Muscle of arm (tissue), 1 donor: ENCODE measurements at regions not wholly inside any gene's neighbourhood (a gene's known extent, or its start where the extent isn't known, plus 50 kb on each side); places are given as distances from the start of the nearest gene placed in this dataset.

Source experiments
- DNase-seq: peaks from one replicate; pipeline ENCODE4 v3.0.0-alpha.2; 2013

DNA sequence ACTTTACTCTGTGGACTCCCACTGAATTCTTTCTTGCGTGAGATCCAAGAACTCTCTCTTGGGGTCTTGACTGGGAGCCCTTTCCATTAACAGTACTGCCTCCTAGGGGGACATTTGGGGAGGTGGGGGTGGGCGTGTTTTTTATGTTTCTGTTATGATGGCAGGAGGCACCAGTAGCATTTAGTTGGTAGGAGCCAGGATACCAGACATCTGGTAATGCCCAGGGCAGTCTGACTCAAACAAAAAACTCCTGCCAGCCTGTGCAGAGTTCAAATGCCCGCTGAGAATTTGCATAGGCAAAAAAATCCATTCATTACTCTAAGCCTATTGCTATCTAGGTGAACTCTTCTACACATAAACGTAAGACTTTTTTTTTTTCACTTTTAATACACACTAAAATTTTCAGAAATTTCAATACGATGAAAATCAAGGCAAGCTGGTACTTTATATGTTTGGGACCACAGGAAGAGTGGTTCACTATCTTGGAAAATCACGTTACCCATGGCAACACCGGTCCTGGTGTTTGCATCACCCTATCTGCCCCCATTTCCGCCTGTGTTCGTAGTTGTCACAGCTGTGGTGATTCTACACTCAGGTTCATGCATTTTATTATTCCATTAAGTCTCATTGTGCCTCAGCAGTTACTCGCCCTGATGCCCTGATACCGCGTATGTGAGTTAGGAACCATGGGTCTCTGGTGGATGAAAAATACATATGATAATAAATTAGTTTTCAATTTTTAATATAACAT lies 121.1 kb upstream of the XYLT1 start:
- DNase-seq = no peak

DNA sequence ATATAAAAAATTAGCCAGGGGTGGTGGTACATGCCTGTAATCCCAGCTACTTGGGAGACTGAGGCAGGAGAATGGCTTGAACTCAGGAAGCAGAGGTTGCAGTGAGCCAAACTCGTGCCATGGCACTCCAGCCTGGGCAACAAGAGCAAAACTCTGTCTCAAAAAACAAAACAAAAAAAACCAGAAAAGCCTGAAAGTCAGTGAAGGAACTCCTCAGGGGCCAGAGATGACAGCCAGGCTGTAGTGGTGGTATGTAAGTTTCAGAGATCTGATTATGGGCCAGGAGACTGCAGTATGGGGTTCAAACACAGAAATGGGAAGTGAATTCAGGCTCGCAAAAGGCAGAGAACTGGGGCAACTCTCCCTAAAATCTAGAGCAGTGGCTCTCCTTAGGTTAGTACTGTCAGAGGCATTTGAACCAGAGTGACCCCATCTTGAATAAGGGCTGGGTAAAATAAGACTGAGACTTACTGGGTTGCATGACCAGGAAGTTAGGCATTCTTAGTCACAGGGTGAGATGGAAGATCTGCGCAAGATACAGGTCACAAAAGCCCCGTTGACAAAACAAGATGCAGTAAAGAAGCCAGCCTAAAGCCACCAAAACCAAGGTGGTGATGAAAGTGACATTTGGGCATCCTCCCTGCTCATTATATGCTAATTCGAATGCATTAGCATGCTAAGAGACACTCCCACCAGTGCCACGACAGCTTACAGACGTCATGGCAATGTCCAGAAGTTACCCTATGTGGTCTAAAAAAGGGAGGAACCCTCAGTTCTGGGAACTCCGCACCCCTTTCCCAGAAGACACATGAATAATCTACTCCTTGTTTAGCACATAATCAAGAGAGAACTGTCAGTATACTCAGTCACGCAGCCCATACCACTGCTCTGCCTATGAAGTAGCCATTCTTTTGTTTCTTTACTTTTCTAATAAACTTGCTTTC lies 120.2 kb upstream of the XYLT1 start:
- DNase-seq = no peak

DNA sequence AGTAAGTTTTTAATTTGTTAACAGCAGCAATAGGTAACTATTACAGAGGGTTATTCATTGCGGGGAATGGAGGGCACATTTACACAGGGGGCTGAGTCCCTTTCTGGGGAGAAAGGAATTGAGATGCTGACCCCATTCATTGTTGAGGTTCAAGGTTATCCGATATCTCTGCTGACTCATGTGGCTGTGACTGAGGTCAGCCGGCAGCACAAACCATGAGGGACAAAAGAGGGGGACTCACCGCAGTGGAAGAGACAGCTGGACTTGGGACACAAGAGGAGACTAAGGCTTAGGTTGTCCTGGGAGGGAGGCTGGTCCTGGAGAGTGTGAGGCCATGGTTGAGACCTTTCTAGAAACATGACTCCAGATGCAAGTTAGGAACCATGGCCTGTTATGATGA lies 119.1 kb upstream of the XYLT1 start:
- DNase-seq = no peak

DNA sequence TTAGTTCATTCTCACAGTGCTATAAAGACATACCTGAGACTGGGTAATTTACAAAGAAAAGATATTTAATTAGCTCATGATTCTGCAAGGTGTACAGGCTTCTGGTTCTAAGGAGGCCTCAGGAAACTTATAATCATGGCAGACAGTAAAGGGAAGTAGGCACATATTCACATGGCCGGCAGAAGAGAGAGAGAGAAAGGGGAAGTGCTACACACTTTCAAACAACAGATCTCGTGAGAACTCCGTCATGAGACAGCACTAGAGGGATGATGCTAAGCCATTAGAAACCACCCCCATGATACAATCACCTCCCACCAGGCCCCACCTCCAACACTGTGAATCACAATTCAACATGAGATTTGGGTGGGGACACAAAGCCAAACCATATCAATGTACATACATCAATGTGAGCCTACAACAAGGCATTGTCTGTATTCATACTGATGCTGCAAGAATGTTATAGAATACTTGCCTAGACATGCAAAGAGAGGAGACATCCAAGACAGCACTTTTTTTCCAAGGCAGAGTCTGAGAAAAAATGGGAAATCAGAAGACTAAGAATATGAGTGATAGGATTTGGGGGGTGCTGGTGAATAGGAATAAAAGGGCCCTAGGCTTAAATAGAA lies 114.8 kb upstream of the XYLT1 start:
- DNase-seq = no peak

DNA sequence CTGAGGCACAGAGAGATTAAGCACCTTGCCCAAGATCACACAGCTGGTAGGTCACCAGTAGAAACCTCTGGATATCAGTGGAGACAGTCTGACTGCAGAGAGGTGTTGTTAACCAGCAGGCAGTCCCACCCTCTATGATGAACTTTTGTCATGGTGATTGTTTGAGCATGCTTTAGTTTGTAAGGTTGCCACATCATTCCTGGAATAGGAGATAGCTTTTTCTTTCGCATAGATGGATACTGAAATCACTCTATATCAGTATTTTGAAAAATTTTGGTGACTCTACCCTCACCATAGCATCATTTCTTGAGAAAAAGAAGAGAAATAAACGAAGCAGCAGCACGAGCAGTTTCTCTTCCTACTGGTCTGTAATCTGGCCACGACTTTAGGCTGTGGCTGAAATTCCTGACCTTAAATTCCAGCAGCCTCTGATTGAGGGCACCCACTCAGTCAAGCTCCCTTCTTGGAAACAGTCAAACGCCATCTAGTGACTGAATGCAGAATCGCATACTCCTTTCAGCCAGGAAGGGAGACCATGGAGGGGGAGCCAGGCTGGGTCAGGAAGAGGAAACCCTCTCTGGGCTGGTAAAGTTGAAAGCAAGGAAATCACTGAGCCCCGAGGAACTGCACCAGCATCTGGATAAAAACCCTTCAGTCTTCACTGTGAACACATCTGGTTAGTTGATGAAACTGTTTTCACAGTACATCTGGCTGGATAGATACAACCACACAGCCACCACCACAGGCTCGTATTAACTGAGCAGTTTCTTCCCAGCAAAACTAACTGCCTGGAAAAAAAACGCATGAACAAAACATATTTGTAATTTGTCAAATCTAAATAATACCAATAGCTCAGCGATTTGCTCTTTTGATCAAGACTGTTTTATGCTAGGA lies 108.5 kb upstream of the XYLT1 start:
- DNase-seq = peak; percentile 80

DNA sequence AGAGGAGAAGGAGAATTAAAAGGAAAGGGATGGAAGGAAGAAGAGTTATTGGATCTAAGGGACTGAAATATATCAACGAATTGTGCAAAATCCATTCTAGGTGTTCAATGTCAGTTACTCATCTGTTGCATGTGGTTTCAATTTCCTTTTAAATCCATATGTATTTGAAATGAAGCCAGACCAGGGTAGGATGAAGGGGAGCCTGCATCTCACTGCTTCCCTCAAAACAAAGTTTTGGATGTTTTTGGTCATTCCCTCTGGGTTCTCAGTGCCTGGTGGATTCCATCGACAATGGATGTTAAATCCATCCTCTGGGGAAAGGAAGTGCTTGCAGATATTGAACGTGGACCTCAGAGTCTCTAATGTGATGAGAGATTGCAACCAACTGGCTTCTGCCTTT lies 103.5 kb upstream of the XYLT1 start:
- DNase-seq = no peak

DNA sequence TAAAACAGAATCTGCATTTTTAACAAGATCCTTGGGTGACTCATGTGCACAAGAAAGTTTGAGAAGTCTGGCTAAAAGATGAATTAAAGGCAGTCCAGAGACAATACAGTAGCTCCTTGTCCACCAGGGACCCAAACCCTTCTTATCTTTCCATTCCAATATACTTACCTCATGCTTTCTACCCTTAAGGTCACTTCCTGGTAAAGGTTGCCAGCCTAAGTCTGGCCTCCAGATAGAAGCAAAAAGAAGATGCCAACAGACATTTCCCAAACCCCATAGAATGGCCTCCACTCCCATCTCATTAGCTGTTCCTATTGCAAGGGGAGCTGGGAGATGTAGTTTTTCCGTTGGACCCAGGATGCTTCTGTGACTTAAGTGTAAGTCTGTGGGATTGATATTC lies 101.4 kb upstream of the XYLT1 start:
- DNase-seq = no peak

DNA sequence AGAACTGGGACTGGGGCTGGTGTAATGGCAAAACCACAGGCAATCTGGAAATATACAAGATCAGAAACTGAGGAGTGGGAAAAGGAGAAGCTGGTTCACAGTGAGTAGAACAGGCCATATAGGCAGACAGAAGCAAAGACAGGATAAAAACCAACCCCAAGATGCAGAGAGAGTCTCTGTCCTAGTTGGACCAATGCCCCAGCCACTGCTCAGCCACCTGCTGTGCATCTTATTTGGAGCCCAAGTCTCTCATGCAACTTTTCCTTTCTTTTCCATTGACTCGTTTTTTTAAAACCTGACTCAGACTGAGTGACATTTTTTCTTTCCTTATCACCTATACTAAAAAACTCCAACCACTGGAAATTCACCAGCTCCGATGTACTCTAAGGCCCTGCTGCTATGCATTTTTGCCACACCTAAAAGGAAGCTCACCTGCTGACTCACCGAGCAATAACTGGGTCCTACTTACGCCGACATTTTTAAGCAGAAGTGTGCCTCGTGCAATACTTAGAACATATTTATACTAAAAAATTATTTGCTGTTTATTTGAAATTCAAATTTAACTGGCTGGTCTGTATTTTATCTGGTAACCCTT lies 100.8 kb upstream of the XYLT1 start:
- no peak for DNase-seq

DNA sequence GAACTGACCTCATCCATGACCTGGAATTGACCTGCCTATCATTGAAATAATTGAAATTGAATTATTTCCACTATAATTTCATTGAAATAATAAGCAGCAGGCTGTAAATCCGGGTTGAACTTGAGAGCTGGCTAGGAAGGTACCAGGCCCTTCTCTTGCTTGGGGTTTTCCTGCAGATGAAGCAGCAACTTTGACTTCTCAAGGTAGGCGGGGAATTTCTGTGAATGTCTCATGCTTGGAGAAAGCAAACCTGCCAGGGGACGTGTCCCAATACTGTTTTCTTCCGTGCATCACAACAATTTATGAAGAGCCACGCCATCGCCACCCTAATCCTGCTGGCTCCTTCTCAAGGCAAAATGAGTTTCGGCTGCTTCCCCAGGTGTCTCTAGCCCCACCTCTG lies 97.5 kb upstream of the XYLT1 start:
- DNase-seq = no peak

DNA sequence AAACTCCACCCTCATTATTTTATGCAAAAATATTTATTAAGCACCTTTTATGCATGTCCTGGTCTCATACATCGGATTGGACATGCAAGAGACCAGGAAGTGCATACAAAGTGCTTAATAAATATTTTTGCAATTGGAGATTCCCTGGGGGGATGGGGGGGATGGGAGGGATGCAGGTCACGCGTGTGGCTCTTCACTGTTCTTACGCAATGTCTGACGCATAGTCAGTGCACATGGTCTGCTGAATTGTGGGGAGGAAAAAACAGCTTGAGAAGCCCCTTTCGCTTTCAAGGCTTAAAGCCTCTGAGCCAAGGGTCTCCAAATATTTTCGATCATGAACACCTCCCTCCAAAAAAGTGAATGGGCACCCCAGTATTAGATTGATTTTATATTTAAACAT lies 96.7 kb upstream of the XYLT1 start:
- DNase-seq = no peak

DNA sequence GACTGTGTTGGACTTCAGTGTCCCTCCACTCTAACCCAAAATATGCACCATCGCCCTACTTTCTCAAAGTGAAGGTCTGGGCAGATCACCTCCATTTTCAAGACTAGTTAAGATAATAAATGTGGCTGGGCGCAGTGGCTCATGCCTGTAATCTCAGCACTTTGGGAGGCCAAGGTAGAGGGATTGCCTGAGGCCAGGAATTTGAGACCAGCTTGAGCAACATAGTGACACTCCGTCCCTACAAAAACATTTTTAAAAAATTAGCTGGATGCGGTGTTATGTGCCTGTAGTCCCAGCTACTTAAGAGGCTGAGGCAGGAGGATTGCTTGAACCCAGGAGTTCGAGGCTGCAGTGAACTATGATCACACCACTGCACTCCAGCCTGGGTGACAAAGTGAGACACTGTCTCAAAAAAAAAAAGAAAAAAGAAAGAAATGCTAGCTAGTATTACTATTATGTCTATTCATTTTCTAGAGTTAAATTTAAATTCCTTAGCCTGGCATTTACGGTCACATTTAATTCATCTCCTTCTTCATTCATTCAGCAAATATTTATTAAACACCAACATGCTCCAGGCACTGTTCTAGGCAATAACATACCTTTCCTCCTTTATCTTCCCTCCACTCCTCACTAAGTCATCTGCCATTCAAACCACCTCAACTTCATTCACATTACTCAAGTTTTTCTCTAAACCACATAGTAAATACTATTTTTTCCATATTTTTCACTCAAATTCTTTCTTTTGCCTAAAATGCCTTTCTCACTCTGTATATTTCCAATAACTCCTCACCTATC lies 96.1 kb upstream of the XYLT1 start:
- DNase-seq = no peak

DNA sequence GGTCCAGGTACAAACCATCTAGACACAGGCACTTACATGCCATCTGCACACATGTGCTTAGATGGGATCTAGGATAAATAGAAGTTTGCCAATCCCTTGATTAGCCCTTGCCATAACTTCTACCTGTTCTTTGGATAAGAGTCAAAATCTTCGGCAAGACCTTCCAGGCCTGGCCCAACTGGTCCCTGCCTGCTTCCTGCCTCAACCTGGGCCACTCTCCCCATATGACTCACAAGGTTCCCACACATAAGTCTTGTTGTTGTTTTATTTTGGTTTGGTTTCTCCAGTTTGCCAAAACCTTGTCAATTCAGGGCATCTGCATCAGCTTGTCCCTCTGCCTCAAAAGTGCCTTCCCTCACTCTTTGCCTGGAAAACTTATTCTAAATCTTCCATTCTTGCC lies 95.3 kb upstream of the XYLT1 start:
- DNase-seq = no peak

DNA sequence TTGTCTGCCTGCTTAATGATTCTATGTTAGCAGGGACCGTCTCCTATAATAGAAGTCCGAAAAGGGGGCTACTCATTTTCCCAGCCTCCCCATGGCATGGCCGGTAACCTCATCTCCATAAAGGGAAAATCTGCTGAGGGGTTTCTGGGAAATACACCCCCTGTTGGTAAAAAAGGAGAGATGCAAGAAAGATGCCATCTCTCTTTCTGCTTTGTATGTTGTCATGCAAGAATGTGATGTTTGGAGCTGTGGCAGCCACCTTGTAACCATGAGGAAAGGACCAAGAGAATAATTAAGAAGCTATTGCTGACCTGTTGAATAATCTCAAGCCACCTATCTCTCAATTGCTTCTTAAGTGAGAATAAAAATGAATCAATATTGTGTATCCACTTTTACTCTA lies 94.8 kb upstream of the XYLT1 start:
- DNase-seq = no peak

DNA sequence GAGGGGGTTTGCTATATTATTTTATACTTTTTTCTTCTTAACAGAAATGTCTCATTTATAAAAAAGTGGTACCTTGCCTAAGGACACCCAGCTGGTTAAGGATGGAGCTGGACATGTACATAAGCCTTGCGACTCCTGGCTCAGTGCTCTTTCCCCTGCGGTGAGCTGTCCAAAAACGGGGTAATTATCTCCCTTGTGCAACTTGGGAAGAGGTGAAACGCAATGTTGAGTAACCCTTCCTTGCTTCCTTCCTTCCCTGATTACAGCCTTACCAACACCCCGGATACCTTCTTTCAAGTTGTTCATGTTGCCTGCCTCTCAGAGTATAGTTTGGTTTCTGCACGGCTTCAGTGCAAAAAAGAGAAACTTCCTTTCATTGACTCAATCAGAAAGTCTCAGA lies 94.1 kb upstream of the XYLT1 start:
- DNase-seq = no peak

DNA sequence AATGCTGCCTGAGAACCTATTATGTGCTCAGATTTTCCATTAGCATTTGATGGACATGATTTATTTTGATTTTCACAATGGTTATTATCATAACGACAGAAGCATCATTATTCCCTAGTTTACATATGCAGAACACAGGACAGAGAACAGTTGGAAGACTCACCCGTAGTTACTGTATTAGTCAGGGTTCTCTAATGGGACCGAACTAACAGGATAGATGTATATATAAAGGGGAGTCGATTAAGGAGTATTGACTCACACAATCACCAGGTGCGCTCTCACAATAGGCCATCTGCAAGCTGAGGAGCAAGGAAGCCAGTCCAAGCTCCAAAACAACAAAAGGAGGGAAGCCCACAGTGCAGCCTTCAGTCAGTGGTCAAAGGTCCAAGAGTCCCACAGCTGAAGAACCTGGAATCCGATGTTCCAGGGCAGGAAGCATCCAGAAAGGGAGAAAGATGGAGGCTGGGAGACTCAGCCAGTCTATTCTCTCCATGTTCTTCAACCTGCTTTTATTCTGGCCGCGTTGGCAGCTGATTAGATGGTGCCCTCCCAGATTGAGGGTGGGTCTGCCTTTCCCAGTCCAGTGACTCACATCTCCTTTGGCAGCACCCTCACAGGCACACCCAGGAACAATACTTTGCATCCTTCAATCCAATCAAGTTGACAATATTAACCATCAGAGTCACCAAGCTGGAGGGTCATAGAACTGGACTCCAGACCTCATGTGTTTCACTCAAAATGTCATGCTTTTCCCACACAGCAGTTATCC lies 92.7 kb upstream of the XYLT1 start:
- no peak for DNase-seq

DNA sequence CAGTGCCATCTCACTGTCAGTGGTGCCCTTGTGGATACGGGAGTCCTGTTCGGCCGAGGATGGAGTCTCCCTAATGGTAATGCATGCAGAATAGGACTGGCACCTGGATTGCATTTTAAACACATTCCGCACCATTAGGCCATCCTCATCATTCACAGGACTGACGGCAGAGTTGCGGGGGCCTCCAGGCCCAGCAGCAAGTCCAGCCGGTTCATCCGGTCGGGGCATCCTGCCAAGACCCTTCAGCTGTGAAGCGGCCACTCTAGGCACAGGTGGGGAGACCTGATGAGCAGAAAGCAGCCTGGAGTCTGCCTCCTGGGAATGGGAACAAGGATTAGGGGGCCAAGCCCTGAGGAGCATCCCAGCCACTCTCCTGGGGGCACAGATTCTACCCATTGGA lies 90.3 kb upstream of the XYLT1 start:
- DNase-seq = no peak

DNA sequence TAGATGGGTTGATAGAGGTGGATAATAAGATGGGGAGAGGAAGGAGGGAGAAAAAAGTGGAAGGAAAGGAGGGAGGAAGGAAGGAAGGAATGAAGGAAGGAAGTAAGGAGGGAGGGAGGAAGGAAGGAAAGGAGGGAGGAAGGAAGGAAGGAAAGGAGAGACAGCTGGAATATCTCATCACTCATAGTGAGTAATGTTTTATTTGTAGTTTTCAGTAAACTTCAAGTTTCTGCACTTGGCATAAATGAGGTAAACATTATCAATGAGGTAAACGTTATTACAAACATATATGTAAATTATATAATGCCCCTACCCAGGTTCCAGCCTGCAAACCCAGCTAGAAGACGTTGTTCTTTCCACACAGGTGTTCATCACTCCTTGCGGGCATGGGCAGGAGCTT lies 89.8 kb upstream of the XYLT1 start:
- no peak for DNase-seq

DNA sequence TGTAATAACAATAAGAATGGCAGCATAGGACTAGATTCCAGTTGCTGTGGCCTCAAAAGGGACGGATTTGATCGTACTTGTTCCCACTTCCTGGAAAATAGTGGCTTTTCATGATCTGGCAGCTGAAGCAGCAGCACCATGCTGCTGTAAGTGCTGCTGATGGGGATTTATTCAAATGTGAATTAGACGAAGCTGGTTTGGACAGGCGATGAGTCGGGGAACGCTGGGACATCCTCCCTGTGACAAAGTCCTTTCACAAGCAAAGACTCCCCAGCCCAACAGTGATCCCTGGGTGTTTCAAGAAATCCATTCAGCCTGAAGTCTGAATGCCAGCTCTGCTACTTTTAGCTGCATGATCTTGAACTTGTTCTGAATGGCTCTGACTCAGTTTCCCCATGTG lies 88.6 kb upstream of the XYLT1 start:
- no peak for DNase-seq

DNA sequence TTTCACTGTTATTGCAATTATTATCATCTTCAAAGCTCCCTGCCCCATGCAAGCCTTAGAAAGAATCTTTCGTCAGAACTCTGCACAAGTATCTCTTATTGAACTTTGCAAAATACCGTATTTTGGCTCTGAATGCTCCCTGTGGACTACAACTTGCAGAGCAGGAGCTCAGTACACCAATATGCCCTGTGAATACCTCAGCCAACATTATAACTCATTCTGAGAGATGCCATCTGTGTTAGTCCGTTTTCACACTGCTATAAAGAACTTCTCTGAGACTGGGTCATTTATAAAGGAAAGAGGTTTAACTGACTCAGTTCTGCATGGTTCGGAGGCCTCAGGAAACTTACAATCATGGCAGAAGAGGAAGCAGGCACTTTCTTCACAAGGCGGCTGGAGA lies 87.2 kb upstream of the XYLT1 start:
- DNase-seq = no peak

DNA sequence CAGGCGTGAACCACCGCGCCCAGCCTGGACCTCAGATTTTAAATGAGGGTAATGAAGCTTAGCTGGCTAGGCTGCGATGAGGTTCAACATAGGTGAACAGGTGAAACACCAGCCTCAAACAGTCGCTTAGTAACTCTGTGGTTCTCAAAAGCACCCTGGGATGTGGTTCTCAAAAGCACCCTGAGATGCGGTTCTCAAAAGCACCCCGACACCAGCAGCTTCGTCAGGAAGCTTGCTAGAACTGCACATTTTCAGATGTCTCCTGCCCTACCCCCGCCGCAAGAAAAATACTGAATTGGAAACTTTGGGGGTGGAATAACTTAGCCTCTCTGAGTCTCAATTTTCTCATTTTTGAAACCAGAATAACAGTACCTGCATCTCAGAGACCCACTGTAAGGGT lies 86.7 kb upstream of the XYLT1 start:
- no peak for DNase-seq
